NCI-H2171 (cell line): ENCODE measurements at regions not wholly inside any gene's neighbourhood (a gene's known extent, or its start where the extent isn't known, plus 50 kb on each side); places are given as distances from the start of the nearest gene placed in this dataset.

Experiments used
- DNase-seq: peaks from one replicate; lab custom pipeline; 2025; lab: John Stamatoyannopoulos, UW

DNA sequence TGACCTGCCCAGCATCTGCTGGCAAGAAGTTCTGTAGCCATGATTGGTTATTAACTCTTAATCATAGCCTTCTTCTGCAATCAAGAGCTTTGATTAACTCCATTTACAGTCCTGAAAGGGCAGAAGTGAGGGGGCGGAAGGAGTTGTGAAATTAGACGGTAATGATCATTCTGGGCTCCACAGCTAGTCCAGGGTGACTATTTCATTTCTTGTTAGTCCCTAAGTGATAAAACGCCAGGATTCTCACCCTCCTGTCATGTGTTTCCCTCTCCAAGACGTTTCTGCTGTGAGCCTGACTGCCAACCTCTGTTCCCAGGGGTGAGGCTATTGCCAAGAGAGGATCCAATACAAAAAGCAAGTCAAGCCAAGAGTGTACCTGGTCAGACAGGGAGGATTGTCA lies 155.9 kb upstream of the IPO5 start:
- no peak for DNase-seq

DNA sequence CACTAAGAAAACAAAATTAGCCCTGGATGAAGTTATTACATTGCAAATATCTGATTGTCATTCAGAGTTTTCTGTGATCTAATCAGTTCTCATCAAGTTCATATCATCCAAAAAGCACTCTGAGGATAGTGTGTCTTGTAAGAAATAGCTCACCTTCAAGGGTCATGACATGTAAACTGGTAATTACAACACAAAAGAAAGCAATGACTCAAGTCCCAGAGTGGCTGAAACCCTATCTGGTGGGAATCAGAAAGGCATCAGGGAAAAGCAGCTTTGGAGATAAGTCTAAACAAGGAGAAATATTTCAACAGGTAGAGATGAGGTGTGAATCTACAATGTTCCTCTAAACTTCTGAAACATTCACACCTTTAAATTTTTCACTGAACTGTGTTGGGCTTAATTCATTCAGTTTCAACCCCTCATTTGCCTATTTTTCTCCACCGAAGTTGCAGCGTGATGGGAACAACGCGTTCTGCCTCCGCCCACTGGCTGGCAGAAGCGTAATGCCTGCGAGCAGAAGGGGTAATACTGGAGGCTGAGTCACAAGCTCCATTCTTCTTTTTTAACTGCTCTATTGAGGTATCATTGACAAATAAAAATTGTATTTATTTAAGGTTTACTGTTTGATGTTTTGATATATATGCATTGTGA lies 155.2 kb upstream of the IPO5 start:
- no peak for DNase-seq

GRCh38 chr13:97798836-97799235 lies 154.6 kb upstream of the IPO5 start:
- DNase-seq, result no peak

GRCh38 chr13:97802213-97802612 lies 151.3 kb upstream of the IPO5 start:
- no peak for DNase-seq

DNA sequence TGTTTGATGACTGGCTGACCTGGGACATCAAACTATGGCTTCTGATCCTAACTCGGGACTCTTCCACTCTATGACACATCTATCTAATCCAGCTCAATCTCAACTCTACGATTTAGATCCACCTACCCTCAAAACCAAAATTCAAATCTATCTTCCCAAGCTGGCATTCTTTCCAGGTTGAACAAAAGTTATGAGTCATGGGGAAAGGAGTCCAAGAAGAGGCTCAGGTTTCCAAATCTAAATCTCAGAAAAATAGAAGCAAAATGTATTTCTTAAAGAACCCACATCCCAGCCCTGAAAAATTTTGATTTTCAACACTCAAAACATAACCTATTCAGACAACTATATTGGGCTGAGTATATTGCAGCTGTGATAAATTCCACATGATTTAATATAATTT lies 143.9 kb upstream of the IPO5 start:
- no peak for DNase-seq

DNA sequence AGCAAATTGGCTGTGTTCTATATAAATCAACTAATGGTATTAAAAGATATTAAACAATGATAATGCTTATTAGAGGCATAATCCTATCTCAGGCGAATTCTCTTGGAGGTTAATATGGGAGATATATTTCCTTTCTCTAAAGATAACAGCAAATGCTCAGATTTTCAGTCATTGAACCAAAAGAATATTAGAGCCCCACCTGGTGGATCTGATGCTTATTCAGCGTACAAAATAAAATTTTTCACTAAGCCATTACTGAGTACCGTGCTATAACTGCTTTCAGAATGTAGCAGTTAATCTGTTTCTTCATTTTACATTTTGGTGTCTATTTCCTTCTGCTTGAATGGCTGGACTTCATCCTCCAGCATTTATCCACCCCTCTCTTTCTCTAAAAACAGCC lies 143.3 kb upstream of the IPO5 start:
- peak; percentile 11 for DNase-seq

DNA sequence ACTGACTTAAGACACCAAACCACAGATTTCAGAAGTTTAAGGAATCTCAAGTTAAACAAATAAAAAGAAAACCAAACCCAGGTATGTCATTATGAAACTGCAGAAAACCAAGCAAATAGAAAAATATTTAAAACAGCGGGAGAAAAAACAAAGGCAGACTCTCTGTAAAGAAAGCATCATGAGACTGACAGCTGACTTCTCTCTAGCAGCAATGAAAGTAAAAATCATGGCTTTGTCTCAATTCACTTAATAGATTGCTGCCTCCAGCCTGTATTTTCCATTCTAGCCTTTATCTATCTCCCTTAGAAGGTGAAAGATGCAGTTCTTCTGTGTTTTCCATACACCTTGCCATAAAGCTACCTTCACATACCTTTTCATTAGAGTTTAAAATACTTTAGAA lies 131.1 kb upstream of the IPO5 start:
- no peak for DNase-seq

GRCh38 chr13:97826421-97827012 lies 127.0 kb upstream of the IPO5 start:
- no peak for DNase-seq

DNA sequence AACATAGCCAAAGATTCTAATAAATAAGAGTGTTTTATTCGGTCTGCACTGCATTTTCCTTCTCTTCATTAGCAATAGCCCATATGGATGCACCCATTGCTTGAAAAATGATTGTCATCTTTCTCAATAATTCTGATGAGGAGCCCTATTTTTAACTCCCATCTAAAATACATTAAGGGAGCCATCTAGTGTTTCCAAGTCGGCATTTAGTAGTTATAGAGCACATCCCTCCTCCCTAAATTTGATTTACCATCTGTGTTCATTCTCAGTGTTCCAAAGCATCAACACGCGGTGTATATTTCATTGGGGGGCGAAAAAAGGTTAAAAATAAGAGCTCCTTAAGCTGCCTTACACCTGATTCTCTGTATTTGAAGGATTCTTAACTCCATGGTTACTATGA lies 119.2 kb upstream of the IPO5 start:
- peak; percentile 21 for DNase-seq

DNA sequence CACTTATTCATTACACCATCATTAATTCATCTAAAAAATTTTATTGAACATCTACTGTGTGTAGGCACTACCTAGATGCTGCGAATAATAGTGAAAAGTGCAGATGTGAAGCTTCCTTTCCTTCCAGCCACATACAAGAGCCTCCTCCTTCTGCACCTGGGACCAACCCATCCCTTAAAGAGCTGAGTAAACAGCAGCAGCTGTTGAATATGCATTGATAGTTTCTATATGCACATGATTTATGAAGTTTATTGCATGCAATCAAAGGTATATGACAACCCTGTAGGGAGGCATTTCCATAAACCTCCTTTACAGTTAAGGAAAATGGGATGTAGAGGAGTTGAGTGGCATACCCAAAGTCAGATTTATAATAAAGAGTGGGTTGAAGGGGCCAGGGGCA lies 110.3 kb upstream of the IPO5 start:
- no peak for DNase-seq

- no peak for DNase-seq
Measured at GRCh38 chr13:97844151-97844550, 109.3 kb upstream of the IPO5 start.

DNA sequence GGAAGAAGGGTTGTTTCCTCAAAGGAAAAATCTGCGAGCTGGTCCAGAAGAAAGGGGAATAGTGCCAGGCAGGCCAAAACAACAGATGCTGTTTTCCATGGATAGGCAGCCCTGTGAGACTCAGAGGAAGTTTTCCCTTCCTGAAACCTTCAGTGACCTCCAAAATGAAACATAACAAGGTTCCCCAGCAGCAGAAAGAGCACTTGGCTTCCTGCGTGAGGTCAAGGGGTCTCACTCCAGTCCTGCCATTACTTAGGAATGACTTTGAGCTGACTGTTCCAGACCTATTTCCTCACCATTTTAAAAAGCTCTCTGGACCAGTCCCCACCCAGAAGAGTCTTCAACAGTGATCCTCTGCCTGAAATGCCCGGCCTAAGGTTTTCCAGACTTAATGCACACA lies 104.6 kb upstream of the IPO5 start:
- DNase-seq, result no peak

DNA sequence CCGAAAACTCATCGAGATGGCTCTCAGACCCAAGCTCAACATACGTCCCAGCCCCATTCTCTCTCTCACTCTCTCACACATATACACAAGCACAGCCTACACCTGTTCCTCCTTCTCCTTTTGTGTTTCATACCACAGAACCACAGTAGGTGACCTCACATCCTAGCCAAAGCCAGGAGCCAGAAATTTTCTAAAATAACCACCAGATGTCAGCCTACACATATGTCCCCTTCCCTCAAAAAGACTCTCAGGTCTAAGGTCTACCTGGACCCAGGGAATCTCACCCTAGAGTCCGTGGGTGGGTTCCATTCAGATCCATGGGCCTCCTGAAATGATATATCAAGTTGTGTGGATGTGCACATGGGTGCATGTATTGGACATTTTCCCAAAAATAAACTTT lies 104.2 kb upstream of the IPO5 start:
- no peak for DNase-seq

- DNase-seq, result no peak
Measured at GRCh38 chr13:97851269-97851668, 102.2 kb upstream of the IPO5 start.

DNA sequence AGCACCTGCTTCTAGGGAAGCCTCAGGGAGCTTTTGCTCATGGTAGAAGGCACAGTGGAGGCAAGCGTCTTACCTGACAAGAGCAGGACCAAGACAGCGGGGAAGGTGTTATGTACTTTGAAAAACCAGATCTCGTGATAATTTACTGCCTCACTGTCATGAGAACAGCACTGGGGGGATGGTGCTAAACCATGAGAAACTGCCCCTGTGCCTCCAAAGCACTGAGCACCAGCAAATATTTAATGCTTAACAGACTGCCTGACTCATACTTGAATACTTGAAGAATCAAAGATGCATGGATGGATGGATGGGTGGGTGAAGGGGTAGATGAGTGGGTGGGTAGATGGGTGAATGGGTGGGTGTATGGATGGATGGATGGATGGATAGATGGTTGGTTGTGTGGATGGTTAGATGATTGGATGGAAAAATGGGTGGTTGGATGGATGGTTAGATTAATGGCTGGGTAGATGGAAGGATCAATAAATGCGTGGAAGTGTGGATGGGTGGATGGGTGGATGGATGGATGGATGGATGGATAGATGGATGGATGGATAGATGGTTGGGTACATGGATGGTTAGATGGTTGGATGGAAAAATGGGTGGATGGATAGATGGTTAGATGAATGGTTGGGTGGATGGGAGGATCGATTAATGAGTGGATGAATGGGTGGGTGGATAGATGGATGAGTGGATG lies 101.1 kb upstream of the IPO5 start:
- DNase-seq, result no peak

- no peak for DNase-seq
Measured at GRCh38 chr13:97853550-97853949, 99.9 kb upstream of the IPO5 start.

GRCh38 chr13:97855570-97856303 lies 97.7 kb upstream of the IPO5 start:
- peak; percentile 64 for DNase-seq

DNA sequence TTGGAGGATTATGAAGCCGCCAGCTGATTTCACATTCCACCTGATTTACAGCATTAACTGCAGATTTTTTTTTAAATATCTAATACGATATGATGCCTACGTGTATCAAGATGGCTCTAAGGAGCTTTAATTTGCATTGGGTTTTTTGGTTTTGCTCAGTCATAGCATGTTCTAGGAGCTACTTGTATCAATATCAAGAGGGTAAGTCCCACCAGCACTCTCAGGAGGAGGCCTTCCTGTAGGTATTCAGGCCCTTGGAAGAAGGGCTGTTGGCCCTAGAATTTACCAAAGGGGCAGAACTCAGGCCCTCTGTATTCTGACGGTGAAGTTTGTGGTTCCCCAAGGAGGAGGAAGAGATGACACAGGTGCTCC lies 97.2 kb upstream of the IPO5 start:
- DNase-seq, result no peak

DNA sequence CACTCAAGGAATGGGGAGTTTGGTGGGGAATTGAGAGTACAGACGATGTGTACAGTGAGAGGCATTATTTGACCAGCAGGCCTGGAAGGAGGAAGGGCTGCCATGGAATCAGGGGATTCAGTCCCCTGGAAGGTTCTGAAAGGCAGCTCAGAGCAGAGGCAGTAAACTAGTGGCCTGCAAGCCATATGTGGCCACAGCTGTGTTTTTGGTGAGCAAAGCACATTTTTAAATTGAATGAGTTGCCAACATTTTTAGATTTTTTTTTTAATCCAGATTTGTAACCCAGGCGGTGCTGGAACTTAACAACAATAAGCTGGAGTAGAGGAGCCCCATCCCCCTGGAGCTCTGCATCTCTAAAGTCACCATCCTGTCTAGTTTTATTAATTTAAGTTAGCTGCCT lies 95.3 kb upstream of the IPO5 start:
- no peak for DNase-seq

- DNase-seq, result no peak
Measured at GRCh38 chr13:97866346-97866745, 87.1 kb upstream of the IPO5 start.

- no peak for DNase-seq
Measured at GRCh38 chr13:97866751-97867150, 86.7 kb upstream of the IPO5 start.

GRCh38 chr13:97873398-97873797 lies 80.1 kb upstream of the IPO5 start:
- DNase-seq, result no peak

DNA sequence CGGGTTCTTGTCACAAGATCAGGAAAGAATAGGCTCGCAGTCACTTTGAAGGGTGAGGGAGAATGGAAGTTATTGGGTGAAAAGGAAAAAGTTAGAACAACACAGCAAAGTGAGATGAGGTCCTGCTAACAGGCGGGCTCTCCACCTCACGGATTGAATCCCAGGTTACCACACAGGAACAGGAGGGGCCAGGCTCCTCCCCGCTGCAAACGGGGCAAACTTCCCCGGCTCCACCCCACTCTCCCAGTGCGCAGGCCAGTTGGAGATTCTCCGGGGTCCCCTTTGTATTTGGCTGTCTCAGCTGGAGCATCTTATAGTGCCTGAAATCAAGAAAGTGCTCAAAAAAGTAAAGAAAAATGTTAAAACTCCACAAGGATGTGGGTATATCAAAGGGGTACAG lies 78.3 kb upstream of the IPO5 start:
- DNase-seq, result no peak
